GM19324 (cell line): ENCODE measurements at regions not wholly inside any gene's neighbourhood (a gene's known extent, or its start where the extent isn't known, plus 50 kb on each side); places are given as distances from the start of the nearest gene placed in this dataset.

Source experiments
- ATAC-seq: cut with Tn5 transposase; IDR thresholded peaks from one replicate; pipeline ENCODE4 v1.9.1; 2021; ENCODE audit warnings: mild to moderate bottlenecking, moderate library complexity; ENCODE audit not compliant: unreplicated experiment, low FRiP score

GRCh38 chr6:9554323-9554722, 860.6 kb downstream of the TFAP2A start:
- no peak for ATAC-seq

- no peak for ATAC-seq
Observed at GRCh38 chr6:9553002-9553401, 861.9 kb downstream of the TFAP2A start.

GRCh38 chr6:9543649-9544048, 871.2 kb downstream of the TFAP2A start:
- ATAC-seq = no peak

- no peak for ATAC-seq
Observed at GRCh38 chr6:9540534-9541126, 874.2 kb downstream of the TFAP2A start.

- ATAC-seq = no peak
Observed at GRCh38 chr6:9540126-9540525, 874.7 kb downstream of the TFAP2A start.

- ATAC-seq = no peak
Observed at GRCh38 chr6:9539231-9539755, 875.6 kb downstream of the TFAP2A start.

- ATAC-seq = no peak
Observed at GRCh38 chr6:9537381-9537780, 877.5 kb downstream of the TFAP2A start.

GRCh38 chr6:9535106-9535505, 879.8 kb downstream of the TFAP2A start:
- no peak for ATAC-seq

GRCh38 chr6:9532621-9533557, 882.0 kb downstream of the TFAP2A start:
- no peak for ATAC-seq

- ATAC-seq = no peak
Observed at GRCh38 chr6:9527679-9528286, 887.1 kb downstream of the TFAP2A start.

- ATAC-seq = no peak
Observed at GRCh38 chr6:9523462-9523861, 891.4 kb downstream of the TFAP2A start.

- no peak for ATAC-seq
Observed at GRCh38 chr6:9522101-9522500, 892.8 kb downstream of the TFAP2A start.

- ATAC-seq = no peak
Observed at GRCh38 chr6:9521152-9521530, 893.7 kb downstream of the TFAP2A start.

- ATAC-seq = no peak
Observed at GRCh38 chr6:9520417-9521151, 894.3 kb downstream of the TFAP2A start.

- ATAC-seq = no peak
Observed at GRCh38 chr6:9518431-9518830, 896.4 kb downstream of the TFAP2A start.

- no peak for ATAC-seq
Observed at GRCh38 chr6:9517806-9518205, 897.1 kb downstream of the TFAP2A start.

- no peak for ATAC-seq
Observed at GRCh38 chr6:9515633-9516606, 899.0 kb downstream of the TFAP2A start.

- no peak for ATAC-seq
Observed at GRCh38 chr6:9514146-9514545, 900.7 kb downstream of the TFAP2A start.

GRCh38 chr6:9511157-9511556, 903.7 kb downstream of the TFAP2A start:
- no peak for ATAC-seq
